ENCODE measurements at regions not wholly inside any gene's neighbourhood (a gene's known extent, or its start where the extent isn't known, plus 50 kb on each side); places are given as distances from the start of the nearest gene placed in this dataset.

- H3K27me3 ChIP-seq (ENCODE audit: insufficient read depth, low read depth): no peaks in the 10 kb centered on the region
- POLR2A ChIA-PET (ENCODE audit: unreplicated experiment): no interaction called here
- no peaks in the 10 kb centered on the region for H3F3A ChIP-seq (ENCODE audit: insufficient read depth, low read depth)
- no peaks in the 10 kb centered on the region for H4K20me1 ChIP-seq (ENCODE audit: insufficient read depth)
- no peaks in the 10 kb centered on the region for H3K36me3 ChIP-seq (ENCODE audit: low read depth)
- H3K4me2 ChIP-seq: no peak overlapping the region
- no TSS peak for BruUV-seq (replicated peaks)
- TF ChIP-seq CTCF (conservative IDR thresholded peaks at IDR 0.05) (no peak), EZH2 (IDR thresholded peaks at IDR 0.05; ENCODE audit: low read depth) (no peak)
- DNase-seq: no peak
- intact Hi-C loops (cut with micrococcal nuclease; ENCODE audit: unreplicated experiment): no loop called here
- no peaks in the 10 kb centered on the region for H3K4me1 ChIP-seq (replicated peaks; ENCODE audit: insufficient read depth)
- CTCF ChIA-PET: no interaction called here
- no peaks in the 10 kb centered on the region for H3K79me2 ChIP-seq (ENCODE audit: low read depth)
- no peak overlapping the region for H3K4me3 ChIP-seq
- no peak overlapping the region for H3K27ac ChIP-seq
- H3K9me2 ChIP-seq (ENCODE audit: insufficient read depth): no peaks in the 10 kb centered on the region
- H3K9me3 ChIP-seq (ENCODE audit: insufficient read depth, low read depth): no peaks in the 10 kb centered on the region; the same call in 1 of the 2 replicates
- no peak overlapping the region for H2AFZ ChIP-seq
Observed at GRCh38 chr5:145511351-145511750, 323.8 kb downstream of the PRELID2 start.

GRCh38 chr5:145510769-145511168 lies 324.4 kb downstream of the PRELID2 start:
- no peaks in the 10 kb centered on the region for H3K9me2 ChIP-seq (ENCODE audit: insufficient read depth)
- BruUV-seq (replicated peaks): no TSS peak
- TF ChIP-seq CTCF (conservative IDR thresholded peaks at IDR 0.05): no peak
- ChIA-PET CTCF (no interaction called here), POLR2A (ENCODE audit: unreplicated experiment) (no interaction called here)
- intact Hi-C loops (cut with micrococcal nuclease; ENCODE audit: unreplicated experiment): no loop called here
- no peaks in the 10 kb centered on the region for H3K36me3 ChIP-seq (ENCODE audit: low read depth)
- H3K4me2 ChIP-seq: no peak overlapping the region
- no peaks in the 10 kb centered on the region for H3K79me2 ChIP-seq (ENCODE audit: low read depth)
- H3K27me3 ChIP-seq (ENCODE audit: insufficient read depth, low read depth): no peaks in the 10 kb centered on the region
- H3K9me3 ChIP-seq (ENCODE audit: insufficient read depth, low read depth): no peaks in the 10 kb centered on the region; the same call in 1 of the 2 replicates
- no peaks in the 10 kb centered on the region for H3F3A ChIP-seq (ENCODE audit: insufficient read depth, low read depth)
- no peaks in the 10 kb centered on the region for H4K20me1 ChIP-seq (ENCODE audit: insufficient read depth)
- H2AFZ ChIP-seq: no peak overlapping the region
- DNase-seq: no peak
- no peaks in the 10 kb centered on the region for H3K4me1 ChIP-seq (replicated peaks; ENCODE audit: insufficient read depth)
- H3K4me3 ChIP-seq: no peak overlapping the region
- no peak overlapping the region for H3K27ac ChIP-seq

GRCh38 chr5:145510324-145510723 lies 324.8 kb downstream of the PRELID2 start:
- Histone ChIP-seq H3K9me2 (ENCODE audit: insufficient read depth) (no peaks in the 10 kb centered on the region), H3K79me2 (ENCODE audit: low read depth) (no peaks in the 10 kb centered on the region), H3K4me1 (replicated peaks; ENCODE audit: insufficient read depth) (no peaks in the 10 kb centered on the region), H3K27me3 (ENCODE audit: insufficient read depth, low read depth) (no peaks in the 10 kb centered on the region), H3K4me2 (no peak overlapping the region), H3K4me3 (no peak overlapping the region), H3K36me3 (ENCODE audit: low read depth) (no peaks in the 10 kb centered on the region), H2AFZ (no peak overlapping the region), H3K27ac (no peak overlapping the region), H4K20me1 (ENCODE audit: insufficient read depth) (no peaks in the 10 kb centered on the region), H3F3A (ENCODE audit: insufficient read depth, low read depth) (no peaks in the 10 kb centered on the region), H3K9me3 (ENCODE audit: insufficient read depth, low read depth) (no peaks in the 10 kb centered on the region; the same call in 1 of the 2 replicates)
- ChIA-PET POLR2A (ENCODE audit: unreplicated experiment) (no interaction called here), CTCF (no interaction called here)
- TF ChIP-seq CTCF (conservative IDR thresholded peaks at IDR 0.05): no peak
- no peak for TF ChIP-seq EZH2 (IDR thresholded peaks at IDR 0.05; ENCODE audit: low read depth)
- intact Hi-C loops (cut with micrococcal nuclease; ENCODE audit: unreplicated experiment): no loop called here
- no TSS peak for BruUV-seq (replicated peaks)
- no peak for DNase-seq
